Lung (tissue), 11 donors: ENCODE measurements at regions not wholly inside any gene's neighbourhood (a gene's known extent, or its start where the extent isn't known, plus 50 kb on each side); places are given as distances from the start of the nearest gene placed in this dataset.

Experiments
- ATAC-seq: fragments of 200-7000 bp; cut with Tn5 transposase; one replicate; pipeline ENCODE4 v1.9.1; 2020; ENCODE audit warnings: moderate number of reproducible peaks; ENCODE audit not compliant: insufficient read depth, low FRiP score
- DNase-seq, 3 donors: peaks; one replicate each; pipeline ENCODE4 v3.0.0-alpha.2; 2013 to 2017
- H3K27ac ChIP-seq, 2 donors: one replicate each; pipeline ENCODE4 v1.5.1; 2013; ENCODE audit warnings: mild to moderate bottlenecking in 2 of 2, moderate library complexity in 2 of 2, control low read depth in 1 of 2, inconsistent platforms in 1 of 2, low read depth in 1 of 2, low read length in 1 of 2
- H3K27me3 ChIP-seq, 3 donors: one replicate each; pipeline ENCODE4 v1.5.1; 2013; ENCODE audit warnings: low read length in 2 of 3; ENCODE audit not compliant: control insufficient read depth in 3 of 3, insufficient read depth in 3 of 3
- H3K36me3 ChIP-seq, 4 donors: one replicate each; pipeline ENCODE4 v1.5.1; 2013; ENCODE audit warnings: low read length in 4 of 4, mild to moderate bottlenecking in 1 of 4, moderate library complexity in 1 of 4; ENCODE audit not compliant: control insufficient read depth in 4 of 4, insufficient read depth in 4 of 4
- H3K4me1 ChIP-seq, 5 donors: one replicate each; pipeline ENCODE4 v1.5.1; 2013; ENCODE audit warnings: low read length in 5 of 5, mild to moderate bottlenecking in 2 of 5, moderate library complexity in 1 of 5; ENCODE audit not compliant: control insufficient read depth in 5 of 5, insufficient read depth in 5 of 5
- H3K4me3 ChIP-seq: one replicate; pipeline ENCODE4 v1.5.1; 2013; ENCODE audit warnings: mild to moderate bottlenecking, control low read depth, moderate library complexity
- H3K9ac ChIP-seq, 2 donors: one replicate each; pipeline ENCODE4 v1.5.1; 2013; ENCODE audit warnings: low read length in 2 of 2, control low read depth in 1 of 2; ENCODE audit not compliant: insufficient read depth in 1 of 2
- H3K9me3 ChIP-seq, 4 donors: one replicate each; pipeline ENCODE4 v1.5.1; 2013; ENCODE audit warnings: low read length in 3 of 4, mild to moderate bottlenecking in 1 of 4, moderate library complexity in 1 of 4; ENCODE audit not compliant: control insufficient read depth in 4 of 4, insufficient read depth in 3 of 4
- CTCF ChIP-seq: IDR thresholded peaks from 2 replicates; pipeline ENCODE4 v1.5.1; 2012; ENCODE audit warnings: mild to moderate bottlenecking; ENCODE audit errors: control extremely low read depth, extremely low read depth
- WGBS, 2 donors: extraction: QIAGEN DNeasy Blood & Tissue Kit; methylation state at CpG; one replicate each; pipeline ENCODE4 v1.1.7; 2013; 5-methylcytosine and 5-hydroxymethylcytosine counted together
- donor health status: control.
- donor health status: control.
- donor health status: Bipolar disorder and iron deficiency.
- donor health status: healthy.
- donor health status: DM: yes; HTN: yes; CAD: no.

GRCh38 chr10:107933076-107933475, 768.6 kb upstream of the SORCS1 start:
- ATAC-seq, result no peak
- Histone ChIP-seq H3K4me3 (no peak overlapping the region), H3K36me3 (no peaks in the 10 kb centered on the region), H3K27ac (no peak overlapping the region), H3K9ac (no peak overlapping the region), H3K4me1 (no peaks in the 10 kb centered on the region), H3K27me3 (no peaks in the 10 kb centered on the region), H3K9me3 (no peaks in the 10 kb centered on the region)
- WGBS, 2 donors, result 85 to 92% methylated on average over 2 of the region's 2 CpGs
- no peak for TF ChIP-seq CTCF
- no peak for DNase-seq

- WGBS, 2 donors, result 82 to 96% methylated on average over 1 of the region's 1 CpG
- no peak for ATAC-seq
These were observed 767.3 kb upstream of the SORCS1 start for GRCh38 chr10:107931808-107932207.

GRCh38 chr10:107930037-107930436, 765.5 kb upstream of the SORCS1 start:
- Histone ChIP-seq H3K9ac (no peak overlapping the region), H3K4me3 (no peak overlapping the region), H3K36me3 (no peaks in the 10 kb centered on the region), H3K9me3 (no peaks in the 10 kb centered on the region), H3K27me3 (no peaks in the 10 kb centered on the region), H3K27ac (no peak overlapping the region), H3K4me1 (no peaks in the 10 kb centered on the region)
- DNase-seq, result no peak
- no peak for ATAC-seq
- 64 to 70% methylated on average over 2 of the region's 2 CpGs for WGBS, 2 donors
- TF ChIP-seq CTCF, result no peak

More at GRCh38 chr10:107931808-107932207, 767.3 kb upstream of the SORCS1 start:
- no peak overlapping the region for H3K9ac ChIP-seq
- no peak overlapping the region for H3K4me3 ChIP-seq
- no peaks in the 10 kb centered on the region for H3K4me1 ChIP-seq
- H3K36me3 ChIP-seq, result no peaks in the 10 kb centered on the region
- no peaks in the 10 kb centered on the region for H3K9me3 ChIP-seq
- no peak for DNase-seq
- no peak for TF ChIP-seq CTCF
- H3K27me3 ChIP-seq, result no peaks in the 10 kb centered on the region
- H3K27ac ChIP-seq, result no peak overlapping the region

GRCh38 chr10:107924458-107924857, 760.0 kb upstream of the SORCS1 start:
- WGBS, 2 donors, result 88 to 91% methylated on average over 5 of the region's 5 CpGs
- H3K9me3 ChIP-seq, result peaks cover 0 to 4% (median 2%) of the 10 kb centered on the region in 4 donors
- TF ChIP-seq CTCF, result no peak
- H3K9ac ChIP-seq, result no peak overlapping the region
- H3K36me3 ChIP-seq, result no peaks in the 10 kb centered on the region
- DNase-seq, result no peak
- no peaks in the 10 kb centered on the region for H3K27me3 ChIP-seq
- ATAC-seq, result no peak
- H3K4me3 ChIP-seq, result no peak overlapping the region
- H3K27ac ChIP-seq, result no peak overlapping the region
- no peaks in the 10 kb centered on the region for H3K4me1 ChIP-seq
